ENCODE measurements at regions not wholly inside any gene's neighbourhood (a gene's known extent, or its start where the extent isn't known, plus 50 kb on each side); places are given as distances from the start of the nearest gene placed in this dataset.

DNA sequence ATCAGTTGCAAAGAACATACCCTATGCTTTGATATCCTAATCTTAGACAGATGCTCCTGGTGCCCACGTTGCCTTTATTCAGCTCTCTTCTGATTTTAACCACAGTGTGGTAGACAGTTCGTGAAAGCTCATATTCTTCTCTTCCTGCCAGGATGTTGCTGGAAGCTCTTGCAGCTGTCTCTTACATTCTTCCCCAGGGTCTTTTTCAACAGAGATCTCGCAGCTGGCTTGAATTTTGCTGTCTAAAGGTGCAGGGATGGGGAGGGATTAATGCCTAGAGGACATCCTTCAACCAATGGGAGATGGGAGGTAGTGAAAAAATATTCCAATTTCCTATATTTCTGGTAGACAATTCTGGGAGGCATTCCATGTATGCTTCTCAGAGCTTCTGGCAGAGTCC lies 150.0 kb upstream of the APP start:
- no peak for TF ChIP-seq CTCF (IDR thresholded peaks at IDR 0.05)
- TF ChIP-seq POLR2A (IDR thresholded peaks at IDR 0.05): no peak
- TF ChIP-seq POLR2AphosphoS5 (IDR thresholded peaks at IDR 0.05): no peak

All from transverse colon (tissue), 4 donors.